Stomach (tissue), 8 donors: ENCODE measurements at regions not wholly inside any gene's neighbourhood (a gene's known extent, or its start where the extent isn't known, plus 50 kb on each side); places are given as distances from the start of the nearest gene placed in this dataset.

Experiments
- DNase-seq, 2 donors: peaks; one replicate each; pipeline versions ENCODE4 v3.0.0 to v3.0.0-alpha.2; 2013 to 2019
- H3K27ac ChIP-seq, 5 donors: fragments of 200-600 bp in 4 of 5; sonication (generic) in 4 of 5; one replicate each; pipeline ENCODE4 v1.5.1; 2013 to 2019; ENCODE audit warnings: mild to moderate bottlenecking in 1 of 5, moderate library complexity in 1 of 5
- H3K27me3 ChIP-seq, 3 donors: fragments of 200-600 bp; sonication (generic); one replicate each; pipeline ENCODE4 v1.5.1; 2017 to 2019; ENCODE audit warnings: mixed run types in 1 of 3
- H3K36me3 ChIP-seq, 4 donors: fragments of 200-600 bp; sonication (generic); 1 replicate in 3 of 4; 2 replicates in 1 of 4; pipeline ENCODE4 v1.5.1; 2016 to 2019
- H3K4me1 ChIP-seq, 4 donors: fragments of 200-600 bp; sonication (generic); one replicate each; pipeline ENCODE4 v1.5.1; 2016 to 2019
- H3K4me3 ChIP-seq, 4 donors: fragments of 200-600 bp; sonication (generic) in 3 of 4; one replicate each; pipeline ENCODE4 v1.5.1; 2016 to 2019; ENCODE audit warnings: mild to moderate bottlenecking in 1 of 4
- H3K9me3 ChIP-seq, 4 donors: fragments of 200-600 bp; sonication (generic); one replicate each; pipeline ENCODE4 v1.5.1; 2016 to 2019
- CTCF ChIP-seq, 7 experiments: fragments of 450-650 bp in 4 of 7; fragments of 200-600 bp in 3 of 7; sonication (generic) in 3 of 7; IDR thresholded peaks; one replicate each; pipeline ENCODE4 v1.5.1; 2016 to 2019; ENCODE audit warnings: antibody characterized with exemption in 7 of 7, control low read depth in 2 of 7, mild to moderate bottlenecking in 1 of 7
- EP300 ChIP-seq: sonication (generic); formaldehyde crosslinking; IDR thresholded peaks from one replicate; pipeline ENCODE4 v1.6.1; 2017; ENCODE audit warnings: antibody characterized with exemption
- POLR2A ChIP-seq, 4 donors: fragments of 450-650 bp; IDR thresholded peaks; one replicate each; pipeline ENCODE4 v1.6.1; 2016; ENCODE audit warnings: antibody characterized with exemption in 4 of 4, control low read depth in 2 of 4, mild to moderate bottlenecking in 1 of 4, moderate library complexity in 1 of 4
- POLR2AphosphoS5 ChIP-seq, 3 donors: sonication (generic); formaldehyde crosslinking; IDR thresholded peaks; one replicate each; pipeline ENCODE4 v1.6.1; 2016; ENCODE audit warnings: antibody characterized with exemption in 3 of 3
- WGBS, 5 donors: extraction: QIAGEN DNeasy Blood & Tissue Kit in 3 of 5; methylation state at CpG; one replicate each; pipeline versions ENCODE4 v1.1.5 to v1.1.7; 2013 to 2018; 5-methylcytosine and 5-hydroxymethylcytosine counted together
- intact Hi-C: fragments of 100-400 bp; cut with DNase I; formaldehyde crosslinking; loops from one replicate; pipeline ENCODE4 v1.15.1; 2023; ENCODE audit warnings: low total_unique reads
- donor health status: healthy with polysubstance abuse.
- donor health status: Bipolar disorder and iron deficiency.
- donor health status: healthy.

DNA sequence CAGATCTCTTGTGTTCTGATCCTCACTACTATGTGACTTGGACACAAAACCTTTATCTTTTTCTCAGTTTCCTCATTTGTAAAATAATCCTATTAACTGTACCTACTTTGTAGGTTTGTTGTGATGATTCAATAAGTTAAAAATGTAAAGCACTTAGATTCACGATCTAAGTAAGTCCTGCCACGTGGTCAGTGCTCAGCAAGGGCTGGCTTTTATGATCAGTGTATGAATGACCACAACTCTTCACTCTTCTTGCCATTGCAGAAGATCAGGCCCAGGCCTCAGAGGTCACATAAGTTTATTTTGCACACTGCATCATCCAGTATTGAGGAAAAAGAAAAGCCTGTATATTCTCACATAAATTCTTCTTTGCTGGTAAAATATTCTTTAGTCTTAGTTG, 1192.5 kb upstream of the ACVR2A start:
- Histone ChIP-seq H3K4me1 (no peaks in the 10 kb centered on the region), H3K4me3 (no peak overlapping the region), H3K27me3 (no peaks in the 10 kb centered on the region), H3K36me3 (no peaks in the 10 kb centered on the region), H3K9me3 (peaks cover 0 to 5% (median 0%) of the 10 kb centered on the region in 4 donors), H3K27ac (no peak overlapping the region)
- DNase-seq, result no peak
- WGBS, 5 donors, result 67 to 84% (median 77%) methylated on average over 2 of the region's 2 CpGs
- intact Hi-C loops, result no loop called here
- TF ChIP-seq POLR2AphosphoS5 (IDR thresholded peaks at IDR 0.05) (no peak), EP300 (no peak), POLR2A (IDR thresholded peaks at IDR 0.05) (no peak), CTCF (IDR thresholded peaks at IDR 0.05) (no peak)

DNA sequence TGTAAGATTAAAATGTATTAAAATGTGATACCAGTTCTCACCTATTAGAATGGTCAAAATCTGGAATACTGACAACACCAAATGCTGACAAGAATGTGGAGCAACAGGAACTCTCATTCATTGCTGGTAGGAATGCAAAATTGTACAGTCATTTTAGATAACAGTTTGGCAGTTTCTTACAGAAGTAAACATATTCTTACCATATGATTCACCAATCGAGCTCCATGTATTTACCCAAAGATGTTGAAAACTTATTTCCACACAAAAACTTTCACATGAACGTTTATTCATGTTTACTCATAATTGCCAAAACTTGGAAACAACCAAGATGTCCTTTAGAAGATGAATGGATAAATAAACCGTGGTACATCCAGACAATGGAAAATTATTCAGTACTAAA, 1193.5 kb upstream of the ACVR2A start:
- WGBS, 5 donors, result 53 to 69% (median 62%) methylated on average over 3 of the region's 3 CpGs
- no peaks in the 10 kb centered on the region for H3K36me3 ChIP-seq
- DNase-seq, result no peak
- H3K4me3 ChIP-seq, result no peak overlapping the region
- peaks cover 0 to 10% (median 3%) of the 10 kb centered on the region in 4 donors for H3K9me3 ChIP-seq
- intact Hi-C loops, result no loop called here
- no peaks in the 10 kb centered on the region for H3K4me1 ChIP-seq
- H3K27me3 ChIP-seq, result no peaks in the 10 kb centered on the region
- TF ChIP-seq POLR2A (IDR thresholded peaks at IDR 0.05), result no peak
- TF ChIP-seq EP300, result no peak
- TF ChIP-seq CTCF (IDR thresholded peaks at IDR 0.05), result no peak
- TF ChIP-seq POLR2AphosphoS5 (IDR thresholded peaks at IDR 0.05), result no peak
- H3K27ac ChIP-seq, result no peak overlapping the region

GRCh38 chr2:146642066-146642465, 1202.8 kb upstream of the ACVR2A start:
- H3K4me1 ChIP-seq, result no peaks in the 10 kb centered on the region
- TF ChIP-seq CTCF (IDR thresholded peaks at IDR 0.05) (no peak), POLR2AphosphoS5 (IDR thresholded peaks at IDR 0.05) (no peak), POLR2A (IDR thresholded peaks at IDR 0.05) (no peak), EP300 (no peak)
- intact Hi-C loops, result no loop called here
- no peaks in the 10 kb centered on the region for H3K27me3 ChIP-seq
- H3K9me3 ChIP-seq, result peaks cover 0 to 13% (median 4%) of the 10 kb centered on the region in 4 donors
- H3K27ac ChIP-seq, result no peak overlapping the region
- DNase-seq, result no peak
- 59 to 72% (median 67%) methylated on average over 3 to 4 of the region's 4 CpGs for WGBS, 5 donors
- H3K4me3 ChIP-seq, result no peak overlapping the region
- H3K36me3 ChIP-seq, result no peaks in the 10 kb centered on the region

GRCh38 chr2:146634230-146635097, 1210.4 kb upstream of the ACVR2A start:
- Histone ChIP-seq H3K27me3 (no peaks in the 10 kb centered on the region), H3K4me1 (no peaks in the 10 kb centered on the region), H3K27ac (no peak overlapping the region), H3K9me3 (no peaks in the 10 kb centered on the region), H3K4me3 (no peak overlapping the region), H3K36me3 (no peaks in the 10 kb centered on the region)
- WGBS, 5 donors, result 67 to 77% (median 76%) methylated on average over 8 of the region's 8 CpGs
- DNase-seq, result no peak
- intact Hi-C loops, result no loop called here
- TF ChIP-seq EP300 (no peak), POLR2AphosphoS5 (IDR thresholded peaks at IDR 0.05) (no peak), POLR2A (IDR thresholded peaks at IDR 0.05) (no peak), CTCF (IDR thresholded peaks at IDR 0.05) (no peak)
